Stomach smooth muscle (tissue), 2 donors: ENCODE measurements at regions not wholly inside any gene's neighbourhood (a gene's known extent, or its start where the extent isn't known, plus 50 kb on each side); places are given as distances from the start of the nearest gene placed in this dataset.

Experiments used
- H3K27ac ChIP-seq: one replicate; pipeline ENCODE4 v1.7.0; 2013; ENCODE audit warnings: mild to moderate bottlenecking, low read length, inconsistent platforms
- H3K27me3 ChIP-seq, 2 donors: one replicate each; pipeline ENCODE4 v1.7.0; 2013; ENCODE audit warnings: low read length in 2 of 2; ENCODE audit not compliant: insufficient read depth in 2 of 2, control insufficient read depth in 1 of 2
- H3K36me3 ChIP-seq, 2 donors: one replicate each; pipeline ENCODE4 v1.7.0; 2013; ENCODE audit warnings: low read length in 2 of 2; ENCODE audit not compliant: control insufficient read depth in 2 of 2, insufficient read depth in 2 of 2
- H3K4me1 ChIP-seq: one replicate; pipeline ENCODE4 v1.7.0; 2013; ENCODE audit warnings: low read length; ENCODE audit not compliant: control insufficient read depth, insufficient read depth
- H3K4me3 ChIP-seq, 2 donors: one replicate each; pipeline ENCODE4 v1.7.0; 2013; ENCODE audit warnings: low read length in 2 of 2
- H3K9ac ChIP-seq, 2 donors: one replicate each; pipeline ENCODE4 v1.7.0; 2013; ENCODE audit warnings: low read length in 2 of 2, mild to moderate bottlenecking in 1 of 2
- H3K9me3 ChIP-seq, 2 donors: one replicate each; pipeline ENCODE4 v1.7.0; 2013; ENCODE audit warnings: low read length in 2 of 2; ENCODE audit not compliant: control insufficient read depth in 2 of 2
- donor health status: healthy.
- donor health status: Pancreatic carcinoma.

GRCh38 chr6:120652506-120652905, 681.8 kb downstream of the TBC1D32 start:
- Histone ChIP-seq H3K9ac (no peak overlapping the region), H3K4me1 (no peaks in the 10 kb centered on the region), H3K36me3 (no peaks in the 10 kb centered on the region), H3K4me3 (no peak overlapping the region), H3K9me3 (no peaks in the 10 kb centered on the region), H3K27me3 (no peaks in the 10 kb centered on the region), H3K27ac (no peak overlapping the region)

- no peaks in the 10 kb centered on the region for H3K4me1 ChIP-seq
- H3K9me3 ChIP-seq: no peaks in the 10 kb centered on the region
- H3K9ac ChIP-seq: no peak overlapping the region
- H3K36me3 ChIP-seq: no peaks in the 10 kb centered on the region
- no peaks in the 10 kb centered on the region for H3K27me3 ChIP-seq
- H3K27ac ChIP-seq: no peak overlapping the region
- no peak overlapping the region for H3K4me3 ChIP-seq
Measured at GRCh38 chr6:120648713-120649112, 685.6 kb downstream of the TBC1D32 start.

- no peak overlapping the region for H3K9ac ChIP-seq
- H3K9me3 ChIP-seq: no peaks in the 10 kb centered on the region
- no peaks in the 10 kb centered on the region for H3K4me1 ChIP-seq
- H3K4me3 ChIP-seq: no peak overlapping the region
- H3K27ac ChIP-seq: no peak overlapping the region
- no peaks in the 10 kb centered on the region for H3K27me3 ChIP-seq
- no peaks in the 10 kb centered on the region for H3K36me3 ChIP-seq
Measured at GRCh38 chr6:120646101-120646500, 688.2 kb downstream of the TBC1D32 start.

GRCh38 chr6:120632975-120633374, 701.3 kb downstream of the TBC1D32 start:
- Histone ChIP-seq H3K4me3 (no peak overlapping the region), H3K36me3 (no peaks in the 10 kb centered on the region), H3K4me1 (no peaks in the 10 kb centered on the region), H3K9me3 (no peaks in the 10 kb centered on the region), H3K27ac (no peak overlapping the region), H3K27me3 (no peaks in the 10 kb centered on the region), H3K9ac (no peak overlapping the region)

- Histone ChIP-seq H3K36me3 (no peaks in the 10 kb centered on the region), H3K4me3 (no peak overlapping the region), H3K27me3 (no peaks in the 10 kb centered on the region), H3K4me1 (no peaks in the 10 kb centered on the region), H3K27ac (no peak overlapping the region), H3K9ac (no peak overlapping the region), H3K9me3 (no peaks in the 10 kb centered on the region)
Measured at GRCh38 chr6:120627612-120628011, 706.7 kb downstream of the TBC1D32 start.

- no peaks in the 10 kb centered on the region for H3K36me3 ChIP-seq
- no peak overlapping the region for H3K4me3 ChIP-seq
- no peaks in the 10 kb centered on the region for H3K27me3 ChIP-seq
- no peaks in the 10 kb centered on the region for H3K9me3 ChIP-seq
- no peak overlapping the region for H3K27ac ChIP-seq
- no peaks in the 10 kb centered on the region for H3K4me1 ChIP-seq
- H3K9ac ChIP-seq: no peak overlapping the region
Measured at GRCh38 chr6:120622127-120622631, 712.1 kb downstream of the TBC1D32 start.

GRCh38 chr6:120620900-120621299, 713.4 kb downstream of the TBC1D32 start:
- no peak overlapping the region for H3K9ac ChIP-seq
- no peaks in the 10 kb centered on the region for H3K27me3 ChIP-seq

GRCh38 chr6:120615238-120615637, 719.0 kb downstream of the TBC1D32 start:
- H3K36me3 ChIP-seq: no peaks in the 10 kb centered on the region
- H3K27ac ChIP-seq: no peak overlapping the region
- H3K27me3 ChIP-seq: no peaks in the 10 kb centered on the region
- no peak overlapping the region for H3K4me3 ChIP-seq
- H3K9ac ChIP-seq: no peak overlapping the region
- no peaks in the 10 kb centered on the region for H3K4me1 ChIP-seq
- no peaks in the 10 kb centered on the region for H3K9me3 ChIP-seq

More at GRCh38 chr6:120620900-120621299, 713.4 kb downstream of the TBC1D32 start:
- Histone ChIP-seq H3K27ac (no peak overlapping the region), H3K4me3 (no peak overlapping the region), H3K4me1 (no peaks in the 10 kb centered on the region), H3K9me3 (no peaks in the 10 kb centered on the region), H3K36me3 (no peaks in the 10 kb centered on the region)

- H3K9me3 ChIP-seq: no peaks in the 10 kb centered on the region
- H3K4me1 ChIP-seq: no peaks in the 10 kb centered on the region
- H3K9ac ChIP-seq: no peak overlapping the region
- H3K27me3 ChIP-seq: no peaks in the 10 kb centered on the region
- H3K36me3 ChIP-seq: no peaks in the 10 kb centered on the region
- H3K4me3 ChIP-seq: no peak overlapping the region
- H3K27ac ChIP-seq: no peak overlapping the region
Measured at GRCh38 chr6:120614723-120615122, 719.6 kb downstream of the TBC1D32 start.

GRCh38 chr6:120608826-120609225, 725.5 kb downstream of the TBC1D32 start:
- no peak overlapping the region for H3K27ac ChIP-seq
- H3K9ac ChIP-seq: no peak overlapping the region
- no peak overlapping the region for H3K4me3 ChIP-seq
- H3K9me3 ChIP-seq: no peaks in the 10 kb centered on the region
- H3K4me1 ChIP-seq: no peaks in the 10 kb centered on the region
- H3K27me3 ChIP-seq: no peaks in the 10 kb centered on the region
- no peaks in the 10 kb centered on the region for H3K36me3 ChIP-seq

- Histone ChIP-seq H3K36me3 (no peaks in the 10 kb centered on the region), H3K27me3 (no peaks in the 10 kb centered on the region), H3K4me1 (no peaks in the 10 kb centered on the region), H3K27ac (no peak overlapping the region), H3K9ac (no peak overlapping the region), H3K4me3 (no peak overlapping the region), H3K9me3 (no peaks in the 10 kb centered on the region)
Measured at GRCh38 chr6:120606743-120607142, 727.5 kb downstream of the TBC1D32 start.
